GM18505 (cell line): ENCODE measurements at regions not wholly inside any gene's neighbourhood (a gene's known extent, or its start where the extent isn't known, plus 50 kb on each side); places are given as distances from the start of the nearest gene placed in this dataset.
"Not testable (repeated sequence)": the region's sequence is repeated elsewhere in the genome, so short reads cannot be mapped to it uniquely, and the experiment has no call there.

Experiments
- ATAC-seq: cut with Tn5 transposase; IDR thresholded peaks from one replicate; pipeline ENCODE4 v1.9.1; 2021; ENCODE audit not compliant: unreplicated experiment
- POLR2A ChIP-seq: IDR thresholded peaks from 4 replicates; pipeline ENCODE4 v1.6.1; 2011; ENCODE audit warnings: borderline replicate concordance; ENCODE audit not compliant: insufficient read depth, insufficient read length; ENCODE audit errors: extremely low read depth

- no peak for TF ChIP-seq POLR2A
- no peak for ATAC-seq
Observed at GRCh38 chr2:78766459-78766858, 259.0 kb upstream of the REG3G start.

- no peak for TF ChIP-seq POLR2A
Observed at GRCh38 chr2:78768016-78768415, 257.5 kb upstream of the REG3G start.

GRCh38 chr2:78775291-78775690 lies 250.2 kb upstream of the REG3G start:
- TF ChIP-seq POLR2A: no peak
- no peak for ATAC-seq

More at GRCh38 chr2:78768016-78768415, 257.5 kb upstream of the REG3G start:
- ATAC-seq: no peak

GRCh38 chr2:78778756-78779510 lies 246.6 kb upstream of the REG3G start:
- ATAC-seq: no peak
- TF ChIP-seq POLR2A: no peak

GRCh38 chr2:78779761-78780160 lies 245.7 kb upstream of the REG3G start:
- TF ChIP-seq POLR2A: no peak
- no peak for ATAC-seq

GRCh38 chr2:78780256-78780655 lies 245.2 kb upstream of the REG3G start:
- no peak for ATAC-seq
- TF ChIP-seq POLR2A: no peak

GRCh38 chr2:78780864-78781583 lies 244.5 kb upstream of the REG3G start:
- TF ChIP-seq POLR2A: no peak
- no peak for ATAC-seq

- no peak for ATAC-seq
Observed at GRCh38 chr2:78782196-78782595, 243.3 kb upstream of the REG3G start.

GRCh38 chr2:78811955-78812610 lies 213.4 kb upstream of the REG3G start:
- TF ChIP-seq POLR2A: no peak
- ATAC-seq: no peak

More at GRCh38 chr2:78782196-78782595, 243.3 kb upstream of the REG3G start:
- TF ChIP-seq POLR2A: no peak

GRCh38 chr2:78814331-78814986 lies 211.0 kb upstream of the REG3G start:
- no peak for TF ChIP-seq POLR2A
- no peak for ATAC-seq

GRCh38 chr2:78817430-78817829 lies 208.1 kb upstream of the REG3G start:
- no peak for ATAC-seq
- no peak for TF ChIP-seq POLR2A

GRCh38 chr2:78832481-78832880 lies 193.0 kb upstream of the REG3G start:
- TF ChIP-seq POLR2A: no peak
- no peak for ATAC-seq

GRCh38 chr2:78839259-78839658 lies 186.2 kb upstream of the REG3G start:
- no peak for TF ChIP-seq POLR2A
- ATAC-seq: no peak

GRCh38 chr2:78840311-78840710 lies 185.2 kb upstream of the REG3G start:
- not testable (repeated sequence) for ATAC-seq
